Keratinocyte (primary cell): ENCODE measurements at regions not wholly inside any gene's neighbourhood (a gene's known extent, or its start where the extent isn't known, plus 50 kb on each side); places are given as distances from the start of the nearest gene placed in this dataset.

ENCODE experiments used
- DNase-seq: peaks from one replicate; pipeline ENCODE4 v3.0.0-alpha.2; 2011; ENCODE audit warnings: low read depth, missing footprints, low spot score
- FAIRE-seq: peaks from 2 replicates; lab custom pipeline; 2011; peaks lifted over from hg19 to GRCh38; lab: Jason Lieb, UNC
- H2AFZ ChIP-seq: 2 replicates; pipeline ENCODE4 v1.6.0; 2012; ENCODE audit warnings: low read length, control low read depth, inconsistent platforms; ENCODE audit not compliant: control insufficient read depth
- H3K27ac ChIP-seq: 2 replicates; pipeline ENCODE4 v1.5.1; 2011; ENCODE audit warnings: low read length; ENCODE audit not compliant: control insufficient read depth, insufficient read depth
- H3K27me3 ChIP-seq: 3 replicates; pipeline ENCODE4 v1.6.0; 2011; ENCODE audit warnings: low read length; ENCODE audit not compliant: control insufficient read depth, insufficient read depth; ENCODE audit errors: extremely low read depth
- H3K36me3 ChIP-seq, 2 experiments: 2 replicates in 1 of 2; 3 replicates in 1 of 2; pipeline ENCODE4 v1.5.1; 2011; ENCODE audit warnings: low read length in 2 of 2, mild to moderate bottlenecking in 1 of 2; ENCODE audit not compliant: control insufficient read depth in 2 of 2, insufficient read depth in 2 of 2; ENCODE audit errors: extremely low read depth in 1 of 2
- H3K4me1 ChIP-seq: 3 replicates; pipeline ENCODE4 v1.5.1; 2011; ENCODE audit warnings: low read length; ENCODE audit not compliant: control insufficient read depth, insufficient read depth; ENCODE audit errors: extremely low read depth
- H3K4me2 ChIP-seq: 3 replicates; pipeline ENCODE4 v1.6.0; 2011; ENCODE audit warnings: low read depth, low read length; ENCODE audit not compliant: control insufficient read depth, insufficient read depth; ENCODE audit errors: extremely low read depth
- H3K4me3 ChIP-seq, 3 experiments: fragments of 200-600 bp in 1 of 3; sonication (generic) in 1 of 3; 2 replicates in 2 of 3; 3 replicates in 1 of 3; pipeline ENCODE4 v1.5.1; 2011 to 2016; ENCODE audit warnings: low read length in 3 of 3, mild to moderate bottlenecking in 3 of 3, control low read depth in 2 of 3, inconsistent platforms in 1 of 3, low read depth in 1 of 3, mixed read lengths in 1 of 3, mixed run types in 1 of 3, moderate library complexity in 1 of 3; ENCODE audit not compliant: control insufficient read depth in 2 of 3, insufficient read depth in 2 of 3; ENCODE audit errors: extremely low read depth in 1 of 3
- H3K79me2 ChIP-seq: 2 replicates; pipeline ENCODE4 v1.6.0; 2012; ENCODE audit warnings: low read length; ENCODE audit not compliant: control insufficient read depth, insufficient read depth
- H3K9ac ChIP-seq: 3 replicates; pipeline ENCODE4 v1.6.0; 2011; ENCODE audit warnings: low read length; ENCODE audit not compliant: control insufficient read depth, insufficient read depth; ENCODE audit errors: extremely low read depth
- H3K9me1 ChIP-seq: 3 replicates; pipeline ENCODE4 v1.6.0; 2011; ENCODE audit warnings: low read length; ENCODE audit not compliant: control insufficient read depth, insufficient read depth; ENCODE audit errors: extremely low read depth
- H3K9me3 ChIP-seq: 2 replicates; pipeline ENCODE4 v1.5.1; 2012; ENCODE audit warnings: low read depth, low read length; ENCODE audit not compliant: control insufficient read depth
- H4K20me1 ChIP-seq: 3 replicates; pipeline ENCODE4 v1.6.0; 2011; ENCODE audit warnings: low read length; ENCODE audit not compliant: control insufficient read depth, insufficient read depth; ENCODE audit errors: extremely low read depth
- CTCF ChIP-seq, 3 experiments: IDR thresholded peaks in 1 of 3; conservative IDR thresholded peaks in 1 of 3; optimal IDR thresholded peaks in 1 of 3; 2 replicates in 2 of 3; 3 replicates in 1 of 3; pipeline versions ENCODE3 to v1.5.1; 2011; ENCODE audit warnings: low read length in 3 of 3, mild to moderate bottlenecking in 3 of 3, moderate library complexity in 2 of 3, control low read depth in 1 of 3, inconsistent platforms in 1 of 3; ENCODE audit not compliant: insufficient read depth in 2 of 3; ENCODE audit errors: extremely low read depth in 1 of 3
- EZH2 ChIP-seq: IDR thresholded peaks from one replicate; pipeline ENCODE4 v1.6.1; 2012; ENCODE audit warnings: inconsistent platforms, mild to moderate bottlenecking, low read length, moderate library complexity
- dilution Hi-C: fragments of 300-500 bp; cut with MboI; formaldehyde crosslinking; loops from one replicate; pipeline ENCODE4 v1.7.0; 2020; ENCODE audit warnings: low sequenced_read_pairs; ENCODE audit not compliant: extremely low pct_ligation_motif_present

DNA sequence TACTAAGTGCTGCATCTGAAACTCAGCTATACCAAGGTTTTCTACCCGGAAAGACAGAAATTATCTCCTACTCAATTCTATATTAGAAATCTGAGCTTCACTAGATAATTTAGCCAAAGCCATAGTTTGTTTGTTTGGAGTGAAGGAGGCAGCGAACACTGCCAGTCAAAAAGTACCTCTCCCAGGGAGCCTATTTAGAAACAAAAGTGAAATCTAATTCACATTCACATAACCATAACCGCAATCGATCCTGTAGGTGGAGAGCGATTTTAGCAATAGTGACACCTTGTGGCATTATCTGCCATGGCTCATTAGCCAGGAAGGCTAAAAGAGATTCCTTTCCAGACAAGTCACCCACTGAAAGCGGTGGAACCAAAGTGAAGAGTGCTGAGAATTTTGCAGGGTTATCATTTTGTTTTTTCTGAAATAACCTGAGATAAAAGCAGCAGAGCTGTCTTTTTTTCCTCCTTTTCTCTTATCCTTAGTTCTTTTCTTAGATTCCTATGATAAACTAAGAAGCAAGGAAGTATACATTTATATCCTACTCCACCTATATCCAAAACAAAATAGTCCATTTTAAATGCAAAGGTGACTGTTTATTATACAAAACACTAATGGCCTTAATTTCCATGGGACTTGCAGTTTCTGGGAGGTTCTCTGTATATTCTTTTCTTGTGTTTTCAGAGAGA lies 83.7 kb upstream of the BET1 start:
- FAIRE-seq, result peak; percentile 87
- DNase-seq, result peak; percentile 23
- TF ChIP-seq CTCF (optimal IDR thresholded peaks at IDR 0.05 in 1 of 3, IDR thresholded peaks at IDR 0.05 in 1 of 3, conservative IDR thresholded peaks at IDR 0.05 in 1 of 3; ENCODE audit: extremely low read depth in 1 of 3, insufficient read depth in 2 of 3, low read length in 3 of 3) (peak; percentile 67 to 83 (median 77)), EZH2 (no peak)

GRCh38 chr7:94088560-94088959 lies 84.4 kb upstream of the BET1 start:
- no peaks in the 10 kb centered on the region for H3K36me3 ChIP-seq
- H3K79me2 ChIP-seq, result no peaks in the 10 kb centered on the region
- H3K9me3 ChIP-seq, result no peaks in the 10 kb centered on the region
- H4K20me1 ChIP-seq, result no peaks in the 10 kb centered on the region
- no peak overlapping the region for H3K27ac ChIP-seq
- H3K9ac ChIP-seq, result no peak overlapping the region
- H3K4me2 ChIP-seq, result no peak overlapping the region
- H2AFZ ChIP-seq, result no peak overlapping the region
- H3K27me3 ChIP-seq, result peaks cover 17% of the 10 kb centered on the region
- DNase-seq, result no peak
- TF ChIP-seq EZH2 (no peak), CTCF (optimal IDR thresholded peaks at IDR 0.05 in 1 of 3, IDR thresholded peaks at IDR 0.05 in 1 of 3, conservative IDR thresholded peaks at IDR 0.05 in 1 of 3; ENCODE audit: extremely low read depth in 1 of 3, insufficient read depth in 2 of 3, low read length in 3 of 3) (no peak)
- FAIRE-seq, result no peak
- no peak overlapping the region for H3K4me3 ChIP-seq
- dilution Hi-C loops, result no loop called here
- H3K9me1 ChIP-seq, result no peaks in the 10 kb centered on the region
- H3K4me1 ChIP-seq, result no peaks in the 10 kb centered on the region

More for the DNA sequence above, 83.7 kb upstream of the BET1 start:
- Histone ChIP-seq H3K4me1 (no peaks in the 10 kb centered on the region), H3K79me2 (no peaks in the 10 kb centered on the region), H3K9ac (no peak overlapping the region), H3K4me2 (peak overlapping the region; percentile 23), H3K4me3 (no peak overlapping the region), H2AFZ (peak overlapping the region; percentile 6), H3K27ac (no peak overlapping the region), H3K9me3 (no peaks in the 10 kb centered on the region), H3K36me3 (no peaks in the 10 kb centered on the region), H3K27me3 (peaks cover 17% of the 10 kb centered on the region), H4K20me1 (no peaks in the 10 kb centered on the region), H3K9me1 (no peaks in the 10 kb centered on the region)
- dilution Hi-C loops, result no loop called here
